HUES6 (cell line): ENCODE measurements at regions not wholly inside any gene's neighbourhood (a gene's known extent, or its start where the extent isn't known, plus 50 kb on each side); places are given as distances from the start of the nearest gene placed in this dataset.

Experiments
- H3K27ac ChIP-seq: 2 replicates; pipeline ENCODE4 v1.7.0; 2013; ENCODE audit warnings: low read depth, mild to moderate bottlenecking, low read length, inconsistent platforms
- H3K27me3 ChIP-seq: 2 replicates; pipeline ENCODE4 v1.6.1; 2013; ENCODE audit warnings: low read length; ENCODE audit not compliant: control insufficient read depth, insufficient read depth
- H3K36me3 ChIP-seq: 2 replicates; pipeline ENCODE4 v1.6.1; 2013; ENCODE audit warnings: low read length; ENCODE audit not compliant: control insufficient read depth, insufficient read depth
- H3K4me1 ChIP-seq: 2 replicates; pipeline ENCODE4 v1.6.1; 2013; ENCODE audit warnings: low read length; ENCODE audit not compliant: control insufficient read depth, insufficient read depth
- H3K4me3 ChIP-seq: 2 replicates; pipeline ENCODE4 v1.5.1; 2013; ENCODE audit warnings: low read depth, low read length
- H3K9ac ChIP-seq: one replicate; pipeline ENCODE4 v1.6.1; 2013; ENCODE audit warnings: mild to moderate bottlenecking, low read length
- H3K9me3 ChIP-seq: 2 replicates; pipeline ENCODE4 v1.6.1; 2013; ENCODE audit warnings: low read depth, low read length; ENCODE audit not compliant: control insufficient read depth, insufficient read depth

GRCh38 chr12:115364921-115365320 is 680.9 kb upstream of the TBX3 start:
- no peak overlapping the region for H3K27ac ChIP-seq
- H3K9me3 ChIP-seq: peaks cover 18% of the 10 kb centered on the region; the same call in 1 of the 2 replicates
- H3K4me1 ChIP-seq: no peaks in the 10 kb centered on the region
- no peaks in the 10 kb centered on the region for H3K27me3 ChIP-seq
- H3K36me3 ChIP-seq: no peaks in the 10 kb centered on the region
- H3K9ac ChIP-seq: no peak overlapping the region
- H3K4me3 ChIP-seq: no peak overlapping the region

GRCh38 chr12:115362339-115362976 is 678.5 kb upstream of the TBX3 start:
- Histone ChIP-seq H3K27ac (no peak overlapping the region), H3K27me3 (no peaks in the 10 kb centered on the region), H3K9ac (no peak overlapping the region), H3K36me3 (no peaks in the 10 kb centered on the region), H3K4me3 (no peak overlapping the region), H3K4me1 (no peaks in the 10 kb centered on the region), H3K9me3 (peaks cover 12% of the 10 kb centered on the region; the same call in 1 of the 2 replicates)

GRCh38 chr12:115357681-115358080 is 673.7 kb upstream of the TBX3 start:
- Histone ChIP-seq H3K27me3 (no peaks in the 10 kb centered on the region), H3K9ac (no peak overlapping the region), H3K4me1 (no peaks in the 10 kb centered on the region), H3K4me3 (no peak overlapping the region), H3K27ac (no peak overlapping the region), H3K36me3 (no peaks in the 10 kb centered on the region), H3K9me3 (no peaks in the 10 kb centered on the region)

GRCh38 chr12:115355301-115355700 is 671.3 kb upstream of the TBX3 start:
- Histone ChIP-seq H3K4me3 (no peak overlapping the region), H3K27ac (no peak overlapping the region), H3K27me3 (no peaks in the 10 kb centered on the region), H3K4me1 (no peaks in the 10 kb centered on the region), H3K9me3 (no peaks in the 10 kb centered on the region), H3K9ac (no peak overlapping the region), H3K36me3 (no peaks in the 10 kb centered on the region)

GRCh38 chr12:115354007-115354890 is 670.3 kb upstream of the TBX3 start:
- H3K9ac ChIP-seq: no peak overlapping the region

GRCh38 chr12:115353467-115353866 is 669.5 kb upstream of the TBX3 start:
- no peak overlapping the region for H3K9ac ChIP-seq
- H3K4me1 ChIP-seq: no peaks in the 10 kb centered on the region
- H3K9me3 ChIP-seq: no peaks in the 10 kb centered on the region
- no peak overlapping the region for H3K4me3 ChIP-seq
- no peaks in the 10 kb centered on the region for H3K36me3 ChIP-seq
- H3K27ac ChIP-seq: no peak overlapping the region
- no peaks in the 10 kb centered on the region for H3K27me3 ChIP-seq

More at GRCh38 chr12:115354007-115354890, 670.3 kb upstream of the TBX3 start:
- H3K4me1 ChIP-seq: no peaks in the 10 kb centered on the region
- no peaks in the 10 kb centered on the region for H3K27me3 ChIP-seq
- no peaks in the 10 kb centered on the region for H3K36me3 ChIP-seq
- H3K9me3 ChIP-seq: no peaks in the 10 kb centered on the region
- no peak overlapping the region for H3K4me3 ChIP-seq
- no peak overlapping the region for H3K27ac ChIP-seq

- Histone ChIP-seq H3K27me3 (no peaks in the 10 kb centered on the region), H3K4me3 (no peak overlapping the region), H3K36me3 (no peaks in the 10 kb centered on the region), H3K27ac (no peak overlapping the region), H3K9ac (no peak overlapping the region), H3K9me3 (no peaks in the 10 kb centered on the region), H3K4me1 (no peaks in the 10 kb centered on the region)
These were observed 667.6 kb upstream of the TBX3 start for GRCh38 chr12:115351514-115352077.

- Histone ChIP-seq H3K4me1 (no peaks in the 10 kb centered on the region), H3K9ac (no peak overlapping the region), H3K9me3 (no peaks in the 10 kb centered on the region), H3K4me3 (no peak overlapping the region), H3K27ac (no peak overlapping the region), H3K27me3 (no peaks in the 10 kb centered on the region), H3K36me3 (no peaks in the 10 kb centered on the region)
These were observed 665.7 kb upstream of the TBX3 start for GRCh38 chr12:115349711-115350110.

GRCh38 chr12:115348301-115348700 is 664.3 kb upstream of the TBX3 start:
- no peak overlapping the region for H3K4me3 ChIP-seq
- H3K9ac ChIP-seq: no peak overlapping the region
- no peak overlapping the region for H3K27ac ChIP-seq
- H3K4me1 ChIP-seq: no peaks in the 10 kb centered on the region
- no peaks in the 10 kb centered on the region for H3K36me3 ChIP-seq
- H3K9me3 ChIP-seq: 0 out of 2 replicates have a peak, but pooled peaks cover 3% of the 10 kb centered on the region
- H3K27me3 ChIP-seq: no peaks in the 10 kb centered on the region

- no peak overlapping the region for H3K27ac ChIP-seq
- peaks cover 8% of the 10 kb centered on the region for H3K4me1 ChIP-seq
- H3K36me3 ChIP-seq: no peaks in the 10 kb centered on the region
These were observed 659.6 kb upstream of the TBX3 start for GRCh38 chr12:115343601-115344000.

GRCh38 chr12:115343008-115343407 is 659.0 kb upstream of the TBX3 start:
- peaks cover 14% of the 10 kb centered on the region for H3K9me3 ChIP-seq
- no peaks in the 10 kb centered on the region for H3K27me3 ChIP-seq
- no peaks in the 10 kb centered on the region for H3K36me3 ChIP-seq
- no peak overlapping the region for H3K27ac ChIP-seq
- no peak overlapping the region for H3K4me3 ChIP-seq
- H3K4me1 ChIP-seq: peaks cover 9% of the 10 kb centered on the region
- H3K9ac ChIP-seq: no peak overlapping the region

More at GRCh38 chr12:115343601-115344000, 659.6 kb upstream of the TBX3 start:
- Histone ChIP-seq H3K4me3 (no peak overlapping the region), H3K9me3 (peaks cover 14% of the 10 kb centered on the region), H3K27me3 (no peaks in the 10 kb centered on the region), H3K9ac (no peak overlapping the region)
